ENCODE measurements at regions not wholly inside any gene's neighbourhood (a gene's known extent, or its start where the extent isn't known, plus 50 kb on each side); places are given as distances from the start of the nearest gene placed in this dataset.

DNA sequence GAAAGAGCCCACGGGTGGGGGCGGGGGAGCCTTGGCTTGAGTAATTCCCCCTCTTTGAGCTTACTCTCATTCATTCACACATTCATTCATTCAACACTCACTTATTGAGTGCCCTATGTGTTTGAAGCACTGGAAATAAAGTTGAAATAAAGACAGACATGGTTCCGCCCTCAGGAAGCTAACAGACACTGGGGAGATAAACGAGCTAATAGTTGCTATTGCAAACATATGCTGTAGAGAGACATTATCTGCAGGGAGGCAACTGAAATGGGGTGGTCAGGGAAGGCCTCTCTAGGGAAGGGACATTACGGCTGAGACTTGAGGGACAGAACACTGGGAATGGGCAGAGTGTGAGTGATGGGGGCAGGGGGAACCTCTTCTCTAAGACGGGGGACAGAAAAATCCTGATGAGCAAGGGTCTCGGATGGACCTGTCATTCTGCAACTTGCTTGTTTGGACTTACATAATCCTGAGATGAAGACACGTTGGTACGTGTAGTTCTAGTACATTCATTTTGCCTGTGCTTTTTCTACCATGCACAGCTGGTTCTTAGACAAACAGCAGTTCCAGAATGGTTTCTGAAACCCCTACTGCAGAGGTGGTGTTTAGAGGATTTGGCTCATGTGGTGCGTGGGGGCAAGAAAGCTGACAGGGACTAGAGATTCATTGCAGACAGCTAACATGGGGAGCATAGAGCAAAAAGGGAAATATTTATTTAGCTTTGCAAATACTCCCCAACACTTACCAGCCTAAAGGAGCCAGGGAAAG lies 71.1 kb upstream of the BLCAP start:
- no peak for TF ChIP-seq POLR2A (IDR thresholded peaks at IDR 0.05)
- TF ChIP-seq, protein P1, sequence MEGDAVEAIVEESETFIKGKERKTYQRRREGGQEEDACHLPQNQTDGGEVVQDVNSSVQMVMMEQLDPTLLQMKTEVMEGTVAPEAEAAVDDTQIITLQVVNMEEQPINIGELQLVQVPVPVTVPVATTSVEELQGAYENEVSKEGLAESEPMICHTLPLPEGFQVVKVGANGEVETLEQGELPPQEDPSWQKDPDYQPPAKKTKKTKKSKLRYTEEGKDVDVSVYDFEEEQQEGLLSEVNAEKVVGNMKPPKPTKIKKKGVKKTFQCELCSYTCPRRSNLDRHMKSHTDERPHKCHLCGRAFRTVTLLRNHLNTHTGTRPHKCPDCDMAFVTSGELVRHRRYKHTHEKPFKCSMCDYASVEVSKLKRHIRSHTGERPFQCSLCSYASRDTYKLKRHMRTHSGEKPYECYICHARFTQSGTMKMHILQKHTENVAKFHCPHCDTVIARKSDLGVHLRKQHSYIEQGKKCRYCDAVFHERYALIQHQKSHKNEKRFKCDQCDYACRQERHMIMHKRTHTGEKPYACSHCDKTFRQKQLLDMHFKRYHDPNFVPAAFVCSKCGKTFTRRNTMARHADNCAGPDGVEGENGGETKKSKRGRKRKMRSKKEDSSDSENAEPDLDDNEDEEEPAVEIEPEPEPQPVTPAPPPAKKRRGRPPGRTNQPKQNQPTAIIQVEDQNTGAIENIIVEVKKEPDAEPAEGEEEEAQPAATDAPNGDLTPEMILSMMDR (IDR thresholded peaks at IDR 0.05), result no peak
- H3K4me1 ChIP-seq, result no peaks in the 10 kb centered on the region

DNA sequence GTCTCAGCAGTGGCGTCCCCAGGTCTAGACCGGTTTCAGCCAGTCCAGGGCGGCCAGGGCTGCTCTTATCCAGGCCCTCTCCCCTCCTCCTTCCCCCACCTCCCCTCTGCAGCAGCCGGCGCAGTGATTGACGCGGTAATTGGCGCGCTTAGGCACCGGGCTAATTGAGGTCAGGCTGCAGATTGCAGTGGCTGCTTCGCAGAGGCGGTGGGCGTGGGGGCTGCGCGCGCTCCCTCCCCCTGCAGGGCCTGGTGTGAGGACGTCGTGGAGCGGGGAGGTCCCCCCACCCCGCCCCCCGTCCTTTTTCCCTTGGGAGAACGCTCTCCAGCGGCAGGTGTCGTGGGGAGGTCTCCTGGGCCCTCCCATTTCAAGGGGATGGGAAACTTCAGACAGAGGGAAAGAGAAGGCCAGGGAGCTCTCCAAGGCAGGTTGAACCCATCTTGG lies 70.4 kb upstream of the BLCAP start:
- DNase-seq, result no peak
- Histone ChIP-seq H3K27me3 (no peaks in the 10 kb centered on the region), H3K27ac (no peak overlapping the region), H3K9me3 (no peaks in the 10 kb centered on the region), H3K36me3 (no peaks in the 10 kb centered on the region), H3K4me3 (no peak overlapping the region), H3K4me1 (no peaks in the 10 kb centered on the region)
- TF ChIP-seq, protein P1 (IDR thresholded peaks at IDR 0.05), result no peak
- no peak for TF ChIP-seq POLR2A (IDR thresholded peaks at IDR 0.05)

More for the DNA sequence above, 71.1 kb upstream of the BLCAP start:
- no peak overlapping the region for H3K27ac ChIP-seq
- DNase-seq, result no peak
- H3K27me3 ChIP-seq, result no peaks in the 10 kb centered on the region
- H3K9me3 ChIP-seq, result no peaks in the 10 kb centered on the region
- no peak overlapping the region for H3K4me3 ChIP-seq
- no peaks in the 10 kb centered on the region for H3K36me3 ChIP-seq

DNA sequence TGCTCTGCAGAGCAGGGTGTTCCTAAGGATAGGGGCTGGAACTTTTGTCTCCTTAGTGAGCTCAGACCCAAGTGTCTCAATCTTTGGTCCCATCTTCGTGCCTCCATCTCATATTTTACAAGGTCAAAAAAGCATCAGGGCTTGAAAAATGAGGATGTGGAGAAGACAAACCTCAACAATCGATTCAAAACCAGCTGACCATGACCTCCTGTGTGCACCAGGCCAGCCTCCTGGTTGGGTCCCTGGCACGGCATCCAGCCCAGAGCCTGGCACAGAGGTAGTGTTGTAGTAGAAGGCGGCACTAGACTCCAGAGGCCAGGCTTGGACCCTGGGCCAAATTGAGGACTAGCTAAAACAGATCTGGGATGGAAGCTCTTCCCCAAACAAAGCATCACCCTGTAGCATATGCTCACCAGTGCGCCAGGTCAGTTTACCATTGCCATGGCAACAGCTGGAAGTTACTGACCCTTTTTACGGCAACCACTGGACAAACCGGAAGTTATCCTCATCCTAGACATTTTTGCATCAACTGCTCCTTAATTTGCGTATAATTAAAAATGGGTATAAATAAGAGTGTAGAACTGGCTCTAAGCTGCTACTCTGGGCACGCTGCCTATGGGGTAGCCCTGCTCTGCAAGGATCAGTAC lies 69.3 kb upstream of the BLCAP start:
- no peak overlapping the region for H3K27ac ChIP-seq
- no peaks in the 10 kb centered on the region for H3K36me3 ChIP-seq
- H3K27me3 ChIP-seq, result no peaks in the 10 kb centered on the region
- TF ChIP-seq, protein P1 (IDR thresholded peaks at IDR 0.05), result no peak
- TF ChIP-seq POLR2A (IDR thresholded peaks at IDR 0.05), result no peak
- no peak overlapping the region for H3K4me3 ChIP-seq
- no peak for DNase-seq
- H3K9me3 ChIP-seq, result no peaks in the 10 kb centered on the region
- H3K4me1 ChIP-seq, result no peaks in the 10 kb centered on the region

DNA sequence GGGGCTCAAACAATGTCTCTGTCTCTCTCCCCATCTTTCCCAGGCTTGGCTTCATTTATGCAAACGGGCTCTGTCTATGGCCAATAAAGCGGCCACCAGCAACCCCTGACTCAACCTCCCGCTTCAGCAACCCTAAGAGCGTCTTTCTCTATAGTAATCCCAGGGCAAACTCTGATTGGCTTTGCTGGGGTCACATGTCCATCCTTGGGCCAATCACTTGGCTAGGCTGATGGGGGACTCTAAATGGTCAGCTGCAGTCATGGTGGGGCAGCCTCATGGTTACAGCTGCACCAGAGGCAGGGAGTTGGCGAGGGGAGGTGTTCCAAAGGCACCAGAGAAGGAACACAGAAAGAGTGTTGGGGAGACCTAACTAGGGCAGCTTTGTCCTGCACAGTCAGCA lies 68.5 kb upstream of the BLCAP start:
- DNase-seq, result no peak
- Histone ChIP-seq H3K36me3 (no peaks in the 10 kb centered on the region), H3K27ac (no peak overlapping the region), H3K9me3 (no peaks in the 10 kb centered on the region), H3K4me3 (no peak overlapping the region), H3K4me1 (no peaks in the 10 kb centered on the region), H3K27me3 (no peaks in the 10 kb centered on the region)
- TF ChIP-seq POLR2A (IDR thresholded peaks at IDR 0.05), result no peak
- TF ChIP-seq, protein P1 (IDR thresholded peaks at IDR 0.05), result no peak

DNA sequence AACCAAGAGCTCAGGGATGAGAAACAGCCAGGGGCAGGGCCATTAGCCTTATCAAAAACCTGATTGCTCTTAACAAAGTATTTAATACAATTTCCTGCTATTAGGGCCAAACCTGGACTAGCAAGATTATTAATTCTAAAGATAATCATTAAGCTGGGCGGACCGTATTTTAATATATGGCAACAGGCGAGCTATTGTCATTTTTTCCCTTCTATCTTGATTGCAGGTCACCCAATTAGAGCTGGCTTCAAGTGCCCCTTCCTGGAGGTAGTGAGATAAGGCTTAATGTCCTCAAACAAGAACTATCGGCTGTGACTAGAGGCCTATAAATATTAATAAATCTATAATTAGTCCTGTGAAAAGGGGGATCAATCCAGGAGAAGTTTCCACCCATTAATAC lies 66.0 kb upstream of the BLCAP start:
- H3K9me3 ChIP-seq, result no peaks in the 10 kb centered on the region
- H3K36me3 ChIP-seq, result no peaks in the 10 kb centered on the region
- no peak for DNase-seq
- H3K27me3 ChIP-seq, result no peaks in the 10 kb centered on the region
- TF ChIP-seq POLR2A (IDR thresholded peaks at IDR 0.05), result no peak
- TF ChIP-seq, protein P1 (IDR thresholded peaks at IDR 0.05), result no peak
- no peak overlapping the region for H3K27ac ChIP-seq
- no peaks in the 10 kb centered on the region for H3K4me1 ChIP-seq
- no peak overlapping the region for H3K4me3 ChIP-seq
